ENCODE measurements at regions not wholly inside any gene's neighbourhood (a gene's known extent, or its start where the extent isn't known, plus 50 kb on each side); places are given as distances from the start of the nearest gene placed in this dataset.

DNA sequence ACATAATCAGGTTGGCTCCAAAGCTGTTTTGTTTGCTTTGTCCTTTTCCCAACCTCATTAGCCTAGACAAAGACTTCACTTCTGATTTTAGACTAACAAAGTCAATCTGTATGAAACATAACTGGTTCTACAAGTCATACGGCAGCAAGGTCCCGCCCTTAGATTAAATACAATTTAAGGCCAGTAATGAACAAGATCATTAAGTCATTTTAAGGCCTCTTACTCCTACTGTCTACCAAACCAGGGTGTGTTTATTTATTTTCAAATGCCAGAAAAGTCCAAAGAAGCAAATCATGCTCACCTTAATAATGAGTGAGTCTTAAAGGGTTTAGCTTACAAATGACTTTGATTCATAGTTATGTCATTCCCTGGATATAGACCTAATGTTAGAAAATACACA, 148.4 kb upstream of the ACVR2A start:
- no peak overlapping the region for H3K4me3 ChIP-seq (ENCODE audit: low read depth, low read length)
- DNase-seq (ENCODE audit: low read depth) = no peak
- TF ChIP-seq, protein P1, sequence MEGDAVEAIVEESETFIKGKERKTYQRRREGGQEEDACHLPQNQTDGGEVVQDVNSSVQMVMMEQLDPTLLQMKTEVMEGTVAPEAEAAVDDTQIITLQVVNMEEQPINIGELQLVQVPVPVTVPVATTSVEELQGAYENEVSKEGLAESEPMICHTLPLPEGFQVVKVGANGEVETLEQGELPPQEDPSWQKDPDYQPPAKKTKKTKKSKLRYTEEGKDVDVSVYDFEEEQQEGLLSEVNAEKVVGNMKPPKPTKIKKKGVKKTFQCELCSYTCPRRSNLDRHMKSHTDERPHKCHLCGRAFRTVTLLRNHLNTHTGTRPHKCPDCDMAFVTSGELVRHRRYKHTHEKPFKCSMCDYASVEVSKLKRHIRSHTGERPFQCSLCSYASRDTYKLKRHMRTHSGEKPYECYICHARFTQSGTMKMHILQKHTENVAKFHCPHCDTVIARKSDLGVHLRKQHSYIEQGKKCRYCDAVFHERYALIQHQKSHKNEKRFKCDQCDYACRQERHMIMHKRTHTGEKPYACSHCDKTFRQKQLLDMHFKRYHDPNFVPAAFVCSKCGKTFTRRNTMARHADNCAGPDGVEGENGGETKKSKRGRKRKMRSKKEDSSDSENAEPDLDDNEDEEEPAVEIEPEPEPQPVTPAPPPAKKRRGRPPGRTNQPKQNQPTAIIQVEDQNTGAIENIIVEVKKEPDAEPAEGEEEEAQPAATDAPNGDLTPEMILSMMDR (IDR thresholded peaks at IDR 0.05; ENCODE audit: insufficient read depth, low read depth, low read length) = no peak

DNA sequence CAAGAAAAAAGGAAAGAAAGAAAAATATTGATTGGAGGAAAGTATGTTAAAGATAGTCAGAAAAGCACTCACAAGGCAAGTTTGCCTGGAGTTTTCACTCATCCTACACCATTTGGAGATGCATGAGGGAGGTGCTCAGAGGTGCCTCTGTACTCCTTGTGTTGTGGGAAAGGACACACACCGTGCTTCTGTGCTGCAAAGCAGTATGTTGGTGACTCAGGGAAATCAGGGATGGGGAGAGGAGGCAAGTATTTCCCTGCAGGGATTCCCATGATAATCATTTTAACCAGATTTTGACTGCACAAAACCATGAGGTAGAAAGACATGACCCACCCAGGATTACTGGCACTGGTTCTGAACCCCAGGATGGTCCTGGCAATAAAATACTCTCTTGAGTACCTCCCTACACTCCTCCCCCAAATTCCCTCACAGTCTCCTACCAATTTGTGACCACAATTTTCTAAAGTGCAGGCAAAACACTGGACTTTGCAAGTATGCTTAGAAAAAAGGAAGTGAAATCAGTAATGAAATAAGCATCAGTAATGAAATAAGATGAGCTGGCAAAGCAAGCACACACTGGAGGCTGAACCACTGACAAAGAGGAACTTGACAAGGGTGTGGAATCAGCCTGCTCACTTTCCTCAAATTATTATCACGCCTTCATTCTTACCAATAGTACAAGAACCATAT, 155.5 kb upstream of the ACVR2A start:
- DNase-seq (ENCODE audit: low read depth) = no peak
- TF ChIP-seq, protein P1 (IDR thresholded peaks at IDR 0.05; ENCODE audit: insufficient read depth, low read depth, low read length) = no peak
- no peak overlapping the region for H3K4me3 ChIP-seq (ENCODE audit: low read depth, low read length)

DNA sequence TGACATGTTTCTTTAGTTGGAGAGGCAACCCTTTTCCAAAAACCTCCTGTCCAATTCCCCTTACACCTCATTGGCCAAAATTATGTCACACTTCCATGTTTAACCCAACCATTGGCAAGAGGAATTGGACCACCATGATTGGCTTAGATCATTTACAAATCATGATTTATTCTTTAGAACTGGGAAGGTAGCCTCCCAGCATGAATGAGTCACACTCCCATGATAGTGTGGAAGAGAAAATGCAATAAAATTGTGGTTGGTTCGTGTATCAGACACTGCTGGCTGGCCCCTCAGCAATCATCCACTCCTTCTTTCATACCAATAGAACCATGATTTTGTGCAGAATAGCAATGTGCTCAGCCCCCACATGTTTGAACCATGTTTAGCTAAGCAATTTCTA, 156.6 kb upstream of the ACVR2A start:
- TF ChIP-seq, protein P1 (IDR thresholded peaks at IDR 0.05; ENCODE audit: insufficient read depth, low read depth, low read length) = no peak
- DNase-seq (ENCODE audit: low read depth) = no peak
- H3K4me3 ChIP-seq (ENCODE audit: low read depth, low read length) = no peak overlapping the region

DNA sequence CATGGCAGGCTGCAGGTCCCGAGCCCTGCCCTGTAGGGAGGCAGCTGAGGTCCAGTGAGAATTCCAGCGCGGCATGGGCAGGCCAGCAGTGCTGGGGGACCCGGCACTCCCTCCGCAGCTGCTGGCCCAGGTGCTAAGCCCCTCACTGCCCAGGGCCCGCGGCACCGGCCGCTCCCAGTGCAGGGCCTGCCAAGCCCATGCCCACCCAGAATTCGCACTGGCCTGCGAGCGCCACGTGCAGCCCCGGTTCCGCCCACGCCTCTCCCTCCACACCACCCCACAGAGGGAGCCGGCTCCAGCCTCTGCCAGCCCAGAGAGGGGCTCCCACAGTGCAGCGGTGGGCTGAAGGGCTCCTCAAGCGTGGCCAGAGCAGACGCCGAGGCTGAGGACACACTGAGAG, 158.5 kb upstream of the ACVR2A start:
- no peak overlapping the region for H3K4me3 ChIP-seq (ENCODE audit: low read depth, low read length)
- TF ChIP-seq, protein P1 (IDR thresholded peaks at IDR 0.05; ENCODE audit: insufficient read depth, low read depth, low read length) = no peak
- no peak for DNase-seq (ENCODE audit: low read depth)

DNA sequence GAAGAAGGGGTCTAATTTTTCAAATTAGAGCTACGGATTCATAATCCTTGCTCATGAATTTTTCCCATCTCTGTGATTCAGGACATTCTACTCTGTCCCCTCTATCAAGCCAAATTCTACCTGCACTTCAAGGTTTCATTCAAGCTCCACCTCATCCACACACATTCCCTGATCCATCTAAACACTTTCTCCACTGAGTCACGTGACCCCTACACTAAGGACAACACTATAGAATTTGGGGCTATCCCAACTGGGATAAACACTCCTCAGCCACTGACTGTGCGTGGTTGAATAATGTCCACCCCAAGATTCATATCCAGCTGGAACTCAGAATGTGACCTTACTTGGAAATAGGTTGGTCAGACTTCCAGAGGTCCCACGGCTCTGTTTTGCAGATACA, 159.9 kb upstream of the ACVR2A start:
- no peak overlapping the region for H3K4me3 ChIP-seq (ENCODE audit: low read depth, low read length)
- no peak for DNase-seq (ENCODE audit: low read depth)
- TF ChIP-seq, protein P1 (IDR thresholded peaks at IDR 0.05; ENCODE audit: insufficient read depth, low read depth, low read length) = no peak

DNA sequence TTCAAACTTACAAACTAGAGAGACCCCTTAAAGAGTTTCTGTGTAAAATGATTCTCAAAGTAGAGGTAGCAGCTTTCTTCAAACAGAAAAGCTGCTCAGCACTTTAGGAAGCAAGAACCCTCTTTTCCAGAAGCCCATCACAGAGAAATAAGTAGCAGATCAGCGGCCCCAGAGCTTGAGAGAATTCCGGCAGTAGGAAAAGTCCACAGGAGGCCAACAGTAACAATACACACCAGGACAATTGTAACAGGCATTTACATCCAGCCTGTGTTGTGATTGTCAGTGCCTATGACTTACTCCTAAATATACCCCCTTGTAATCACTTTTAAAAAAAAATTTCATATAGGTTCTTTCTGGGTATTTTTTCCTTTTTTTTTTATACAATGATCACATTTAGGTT, 161.4 kb upstream of the ACVR2A start:
- DNase-seq (ENCODE audit: low read depth) = no peak
- TF ChIP-seq, protein P1 (IDR thresholded peaks at IDR 0.05; ENCODE audit: insufficient read depth, low read depth, low read length) = no peak
- no peak overlapping the region for H3K4me3 ChIP-seq (ENCODE audit: low read depth, low read length)

DNA sequence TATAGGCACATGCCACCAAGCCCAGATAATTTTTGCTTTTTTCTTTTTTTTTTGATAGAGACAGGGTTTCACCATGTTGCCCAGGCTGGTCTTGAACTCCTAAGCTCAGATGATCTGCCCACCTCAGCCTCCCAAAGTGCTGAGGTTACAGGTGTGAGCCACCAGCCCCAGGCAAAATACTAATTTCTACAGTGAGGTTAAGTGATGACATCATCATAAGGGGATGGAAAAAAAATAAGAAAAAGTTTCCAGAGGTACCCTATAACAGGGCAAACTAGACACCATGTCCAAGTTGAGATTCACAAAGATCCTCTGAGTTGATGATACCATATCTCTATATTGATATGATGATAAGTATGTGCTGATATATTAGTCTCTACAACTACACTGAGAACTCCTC, 163.7 kb upstream of the ACVR2A start:
- H3K4me3 ChIP-seq (ENCODE audit: low read depth, low read length) = no peak overlapping the region
- TF ChIP-seq, protein P1 (IDR thresholded peaks at IDR 0.05; ENCODE audit: insufficient read depth, low read depth, low read length) = no peak
- DNase-seq (ENCODE audit: low read depth) = no peak
